ENCODE measurements at regions not wholly inside any gene's neighbourhood (a gene's known extent, or its start where the extent isn't known, plus 50 kb on each side); places are given as distances from the start of the nearest gene placed in this dataset.
"Not testable (repeated sequence)": the region's sequence is repeated elsewhere in the genome, so short reads cannot be mapped to it uniquely, and the experiment has no call there.

GRCh38 chr6:48983968-48984367, 479.1 kb downstream of the MMUT start:
- TF ChIP-seq CTCF (conservative IDR thresholded peaks at IDR 0.05; ENCODE audit: low read depth, low read length); EZH2phosphoT487 (IDR thresholded peaks at IDR 0.05; ENCODE audit: borderline replicate concordance, low read length): not testable (repeated sequence)

All from PC-3 (cell line).